Activated CD8-positive, alpha-beta memory T cell treated with anti-CD3 and anti-CD28 coated beads for 4 hours (primary cell): ENCODE measurements at regions not wholly inside any gene's neighbourhood (a gene's known extent, or its start where the extent isn't known, plus 50 kb on each side); places are given as distances from the start of the nearest gene placed in this dataset.

Experiments
- DNase-seq, 2 donors: peaks; one replicate each; pipeline ENCODE4 v3.0.0-alpha.2; 2020; ENCODE audit warnings: low read depth in 2 of 2

DNA sequence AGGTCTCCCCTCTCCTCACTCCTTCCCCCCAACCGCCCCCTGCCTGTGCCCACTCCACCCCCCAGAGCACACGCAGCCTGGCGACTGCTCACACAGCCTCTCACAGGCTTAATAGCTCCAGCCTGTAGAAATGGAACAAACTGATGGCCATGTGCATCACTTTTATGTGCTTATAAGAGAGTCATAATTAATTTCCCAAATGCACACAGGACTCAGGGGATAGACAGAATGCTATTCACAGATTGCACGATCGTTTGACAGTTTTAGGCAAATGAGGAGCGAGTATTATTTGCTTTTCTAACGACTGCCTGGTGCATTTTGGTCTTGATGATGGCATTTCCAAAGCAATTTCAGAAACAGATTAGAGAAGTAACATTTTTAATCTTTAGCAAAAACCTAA is 97.7 kb upstream of the VSTM2B start:
- no peak for DNase-seq

DNA sequence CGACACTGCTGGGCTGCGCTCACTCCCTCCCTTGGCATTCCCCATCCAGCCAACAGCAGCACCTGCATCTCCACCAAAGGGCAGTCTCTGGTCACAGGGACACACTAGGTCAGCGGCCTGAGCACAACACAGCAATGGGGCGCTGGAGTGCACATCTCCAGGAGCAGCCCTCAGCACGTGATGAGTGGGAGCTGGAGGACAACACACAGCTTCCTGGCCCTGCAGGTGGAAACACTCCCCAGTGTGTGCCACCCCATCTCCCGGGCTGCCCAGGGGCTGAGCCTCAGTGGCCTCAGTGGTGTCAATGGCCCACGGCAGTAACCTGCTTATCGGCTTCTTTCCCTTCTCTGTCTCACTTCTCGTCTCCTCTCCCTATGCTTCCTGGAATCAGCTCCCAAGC is 96.8 kb upstream of the VSTM2B start:
- DNase-seq = no peak

DNA sequence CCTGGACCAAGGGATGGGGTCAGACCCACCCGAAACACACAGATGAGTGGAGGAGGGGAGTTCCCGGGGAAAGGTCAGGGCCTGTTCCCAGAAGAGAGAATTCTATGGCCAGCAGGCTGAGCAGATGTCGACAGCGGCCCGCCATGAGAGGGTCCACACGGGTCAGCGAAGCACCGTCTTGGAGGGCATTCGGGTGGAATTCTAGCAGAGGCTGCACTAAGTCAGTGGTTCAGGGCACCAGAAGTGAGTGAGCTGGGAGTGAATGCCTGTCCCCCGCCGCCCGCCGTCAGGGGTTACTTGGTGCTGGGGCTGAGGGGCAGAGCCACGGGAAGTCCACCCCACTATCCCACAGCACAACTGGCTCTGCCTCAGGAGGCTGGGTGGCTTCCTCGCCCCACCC is 96.2 kb upstream of the VSTM2B start:
- no peak for DNase-seq

DNA sequence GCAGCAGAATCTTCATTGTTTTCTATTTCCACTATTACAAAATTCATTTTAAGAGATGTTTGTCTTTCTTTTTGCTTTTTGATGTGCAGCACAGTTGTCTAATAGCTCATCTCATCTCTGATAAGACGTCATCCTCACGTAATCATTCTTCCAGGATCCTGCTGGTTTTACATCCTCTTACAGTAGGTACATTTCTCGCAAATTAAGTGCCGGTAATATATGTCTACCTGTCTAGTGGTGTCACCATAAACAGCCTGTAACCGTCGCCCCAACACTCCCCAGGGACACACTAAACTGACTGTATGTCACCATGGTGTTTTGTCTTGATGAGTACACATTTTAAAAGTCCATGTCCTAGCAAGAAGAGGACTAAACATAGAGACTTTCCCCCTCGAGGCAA is 94.5 kb upstream of the VSTM2B start:
- no peak for DNase-seq

DNA sequence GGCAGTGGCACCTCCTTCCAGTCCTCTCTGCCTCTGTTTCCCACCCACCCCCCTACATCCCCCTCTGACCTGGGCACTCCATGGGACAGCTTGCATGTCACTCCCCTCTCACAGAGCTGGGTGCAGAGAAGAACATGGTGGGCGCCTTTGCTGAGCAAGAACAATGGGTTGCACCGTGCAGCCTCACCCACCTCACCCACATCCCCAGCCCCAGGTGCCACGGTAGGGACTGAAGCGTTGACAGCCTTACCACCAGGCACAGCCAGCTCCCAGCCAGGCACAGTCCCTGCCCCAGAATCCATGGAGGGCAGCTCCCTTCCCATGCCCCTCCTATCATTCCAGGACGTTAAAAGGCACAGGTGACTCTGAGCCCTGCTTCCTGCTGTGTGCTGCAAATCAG is 93.1 kb upstream of the VSTM2B start:
- no peak for DNase-seq

DNA sequence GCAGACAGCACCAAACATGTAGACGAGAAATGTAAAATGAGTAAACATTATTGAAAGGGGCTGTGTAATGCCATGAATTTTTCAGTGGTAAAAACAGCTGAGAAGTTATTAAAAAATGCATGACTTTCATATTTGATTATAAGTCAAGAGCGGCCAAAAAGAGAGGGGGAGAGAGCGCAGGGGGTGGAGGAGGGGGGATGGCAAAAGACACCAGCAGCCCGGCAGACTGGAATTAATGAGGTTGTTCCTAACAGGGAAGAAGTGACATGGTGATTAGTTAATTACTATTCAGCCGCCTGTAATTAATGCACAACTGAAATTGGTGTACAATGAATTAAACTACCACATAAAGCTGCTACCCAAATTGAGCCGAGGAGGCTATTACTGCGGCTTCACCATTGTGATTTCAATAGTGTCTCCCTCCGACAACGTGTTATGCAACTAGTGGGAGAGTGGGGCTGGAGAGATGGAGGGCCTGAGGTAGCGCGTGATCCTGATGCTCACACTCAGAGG is 89.1 kb upstream of the VSTM2B start:
- no peak for DNase-seq

DNA sequence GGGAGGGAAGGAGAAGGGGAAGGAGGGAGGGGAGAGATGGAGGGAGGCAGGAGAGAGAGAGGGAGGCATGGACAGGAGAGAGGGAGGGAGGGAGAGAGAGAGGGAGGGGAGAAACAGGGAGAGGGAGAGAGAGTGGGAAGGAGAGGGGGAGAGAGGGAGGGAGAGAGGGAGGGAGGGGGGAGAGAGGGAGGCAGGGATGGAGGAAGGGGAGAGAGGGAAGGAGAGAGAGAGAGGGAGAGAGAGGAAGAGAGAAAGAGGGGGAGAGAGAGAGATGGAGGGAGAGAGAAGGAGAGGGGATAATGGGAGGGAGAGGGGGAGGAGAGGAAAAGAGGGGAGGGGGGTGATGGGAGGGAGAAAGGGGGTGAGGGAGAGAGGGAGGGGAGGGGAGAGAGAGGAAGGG is 86.8 kb upstream of the VSTM2B start:
- DNase-seq = no peak

DNA sequence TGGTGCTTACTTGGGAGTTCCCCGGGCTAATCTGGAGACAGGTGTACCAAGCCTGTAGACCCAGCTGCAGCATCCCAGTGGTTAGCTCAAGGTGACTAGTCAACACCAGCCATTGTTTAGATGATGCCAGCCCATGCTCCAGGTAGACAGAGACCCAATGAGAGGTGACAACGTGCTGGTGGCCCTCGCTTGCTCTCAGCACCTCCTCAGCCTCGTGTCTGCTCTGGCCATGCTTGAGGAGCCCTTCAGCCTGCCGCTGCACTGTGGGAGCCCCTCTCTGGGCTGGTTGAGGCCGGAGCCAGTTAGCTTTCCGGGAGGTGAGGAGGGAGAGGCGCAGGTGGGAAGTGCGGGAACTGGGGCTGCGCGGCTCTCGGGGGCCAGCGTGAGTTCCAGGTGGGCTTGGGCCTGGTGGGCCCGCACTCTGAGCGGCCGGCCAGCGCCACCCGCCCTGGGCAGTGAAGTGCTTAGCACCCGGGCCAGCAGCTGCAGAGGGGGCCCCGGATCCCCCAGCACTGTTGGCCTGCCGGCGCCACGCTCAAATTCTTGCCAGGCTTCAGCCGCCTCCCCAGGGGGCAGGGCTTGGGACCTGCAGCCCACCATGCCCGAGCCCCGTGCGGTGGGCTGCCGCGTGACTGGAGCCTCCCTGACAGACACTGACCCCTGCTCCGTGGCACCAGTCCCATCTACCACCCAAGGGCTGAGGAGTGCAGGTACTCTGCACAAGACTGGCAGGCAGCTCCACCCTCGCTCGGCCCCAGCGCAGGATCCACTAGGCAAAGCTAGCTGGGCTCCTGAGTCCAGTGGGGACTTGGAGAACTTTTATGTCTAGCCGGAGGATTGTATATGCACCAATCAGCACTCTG is 85.9 kb upstream of the VSTM2B start:
- DNase-seq = no peak

DNA sequence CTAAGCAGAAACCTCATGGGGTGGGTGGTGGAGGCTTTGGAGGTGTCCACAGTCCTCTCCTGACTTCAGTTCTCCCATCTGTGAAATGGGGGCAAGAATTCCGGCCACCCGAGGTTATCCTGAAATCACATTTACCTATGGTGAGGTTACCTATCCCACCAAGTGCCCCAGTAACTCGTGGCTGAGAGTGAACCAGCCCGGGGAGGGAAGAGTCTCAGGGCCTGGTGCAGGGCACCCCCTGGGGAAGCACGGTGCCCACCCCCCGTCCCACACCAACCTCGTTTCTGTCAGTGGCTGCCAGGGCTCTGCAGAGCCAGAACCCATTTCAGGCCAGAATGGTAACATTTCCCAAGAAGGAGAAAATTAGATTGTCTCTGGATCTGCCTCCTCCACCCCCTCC is 83.7 kb upstream of the VSTM2B start:
- DNase-seq = no peak

DNA sequence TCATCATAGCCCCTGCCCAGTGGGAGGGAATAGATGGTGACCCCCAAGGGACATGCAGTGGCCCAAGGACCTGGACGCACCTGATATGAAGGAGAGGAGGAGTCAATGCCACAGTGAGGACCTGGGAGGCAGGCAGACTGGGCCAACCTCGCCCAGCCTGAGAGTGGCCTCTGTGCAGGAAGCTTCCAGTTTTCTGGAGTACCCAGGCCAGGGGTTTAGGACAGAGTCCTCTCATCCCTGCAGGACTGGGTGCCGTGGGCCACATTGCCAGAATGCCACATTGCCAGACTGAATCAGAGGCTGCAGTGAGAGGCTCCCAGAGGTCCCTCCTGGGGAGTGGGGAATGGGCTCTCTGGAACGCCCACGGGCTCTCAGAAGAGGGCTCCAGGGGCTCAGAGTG is 82.9 kb upstream of the VSTM2B start:
- no peak for DNase-seq

DNA sequence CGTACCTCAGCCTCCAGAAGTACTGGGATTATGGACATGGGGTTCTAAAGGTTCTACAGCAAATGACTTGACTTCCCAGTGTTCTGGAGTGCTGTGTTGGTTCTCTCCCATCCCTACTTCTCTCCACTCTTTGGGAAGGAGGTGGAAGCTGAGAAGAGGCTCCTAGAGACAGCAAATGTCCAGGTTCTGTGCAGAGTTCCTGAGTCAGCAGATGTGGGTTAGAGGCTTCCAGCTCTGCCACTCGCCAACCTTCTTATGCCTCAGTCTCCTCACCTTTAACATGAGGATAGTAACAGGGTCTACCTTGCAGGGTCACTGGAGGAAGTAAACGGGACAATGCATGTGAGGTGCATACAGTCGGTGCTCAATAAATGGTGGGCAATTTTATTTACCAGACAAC is 80.5 kb upstream of the VSTM2B start:
- no peak for DNase-seq

DNA sequence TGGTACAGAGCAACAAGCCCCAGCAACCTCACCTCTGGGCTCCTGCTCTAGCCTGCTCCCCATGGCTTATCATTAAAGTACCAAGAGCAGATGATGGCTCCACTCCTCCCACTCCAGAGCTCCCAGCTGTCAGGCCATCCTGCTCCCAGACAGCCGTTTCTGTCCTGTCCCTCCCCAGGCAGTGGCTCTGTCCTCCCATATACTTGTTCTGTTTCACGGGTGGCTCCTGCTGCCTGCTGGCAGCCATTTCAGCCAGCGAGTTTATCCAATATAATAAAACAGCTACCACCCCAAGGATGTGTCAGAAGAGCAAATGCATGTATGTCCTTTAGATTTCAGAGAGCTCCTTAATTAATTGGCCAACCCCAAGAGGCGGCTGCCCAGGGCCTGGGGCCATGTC is 79.4 kb upstream of the VSTM2B start:
- no peak for DNase-seq

DNA sequence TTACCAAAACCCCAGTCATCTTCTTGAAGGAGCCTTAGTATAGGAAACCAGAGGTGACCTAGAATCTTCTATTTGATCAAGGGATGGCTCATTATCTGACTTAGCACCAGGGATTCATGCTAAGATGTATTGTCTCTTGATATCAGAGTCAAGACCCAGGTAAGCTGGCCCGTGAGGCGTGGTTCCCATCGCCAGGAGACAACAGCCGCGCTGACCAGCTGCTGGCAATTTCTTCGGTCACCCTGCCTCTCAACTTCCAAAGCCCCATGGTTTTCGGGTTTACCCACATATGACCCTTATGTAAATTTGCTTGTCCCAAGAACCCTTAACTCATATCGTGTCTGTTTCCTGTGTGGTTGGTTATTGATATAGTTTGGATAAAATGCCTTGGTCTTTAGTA is 77.7 kb upstream of the VSTM2B start:
- no peak for DNase-seq

DNA sequence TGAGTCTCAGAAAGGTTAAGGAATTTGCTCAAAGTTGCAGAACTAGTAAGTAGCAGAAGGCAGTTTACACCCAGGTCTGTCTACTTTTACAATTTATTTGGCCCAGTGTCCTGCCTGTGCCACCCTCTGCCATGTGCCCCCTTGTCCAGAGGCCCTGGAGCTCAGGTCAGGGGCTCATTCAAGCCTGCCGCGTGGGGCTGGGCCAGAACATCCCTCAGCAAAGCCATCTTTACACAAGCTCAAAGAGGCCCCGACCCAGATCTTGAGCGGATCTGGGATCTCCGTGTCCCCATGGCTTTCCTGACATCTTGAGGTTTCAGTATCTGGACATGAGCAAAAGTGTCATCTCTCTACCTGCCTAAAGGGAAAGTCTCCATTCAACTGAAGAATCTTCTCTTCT is 76.4 kb upstream of the VSTM2B start:
- no peak for DNase-seq

DNA sequence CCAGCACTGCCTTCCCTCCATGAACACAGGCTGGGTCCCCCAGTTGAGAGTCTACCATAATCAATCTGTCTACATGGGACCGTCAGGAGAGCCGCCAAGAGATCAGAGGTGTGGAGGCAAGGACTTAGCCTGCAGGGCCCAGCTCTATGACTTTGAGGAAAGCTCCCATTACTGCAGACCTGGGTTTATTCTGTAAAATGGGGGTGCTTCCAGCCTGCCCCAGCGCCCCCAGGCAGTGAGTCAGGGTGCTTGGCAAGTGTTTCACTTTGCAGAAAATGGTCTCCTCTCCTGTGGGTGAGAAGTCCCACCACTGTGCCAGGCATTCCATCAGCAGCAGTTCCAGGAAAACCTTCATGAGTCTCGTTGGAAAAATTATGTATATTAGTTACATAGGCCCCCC is 75.5 kb upstream of the VSTM2B start:
- no peak for DNase-seq

DNA sequence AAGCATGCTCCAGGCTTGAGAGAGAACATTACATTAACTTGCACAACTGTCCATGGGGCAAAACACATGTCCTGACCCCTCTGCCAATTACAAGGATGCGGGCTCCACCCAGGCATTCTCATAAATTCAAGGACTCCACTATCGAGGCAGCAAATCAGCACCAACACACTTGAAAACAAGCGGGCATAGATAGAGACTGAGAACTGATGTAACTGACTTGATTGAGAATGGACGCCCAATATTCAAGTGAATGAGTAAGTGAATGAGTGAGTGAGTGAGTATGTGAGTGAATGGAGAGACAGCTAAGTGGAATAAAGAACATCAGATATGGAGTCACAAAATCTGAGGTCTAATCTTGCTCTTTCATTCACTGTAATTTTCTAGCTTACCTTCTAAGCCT is 75.0 kb upstream of the VSTM2B start:
- no peak for DNase-seq

DNA sequence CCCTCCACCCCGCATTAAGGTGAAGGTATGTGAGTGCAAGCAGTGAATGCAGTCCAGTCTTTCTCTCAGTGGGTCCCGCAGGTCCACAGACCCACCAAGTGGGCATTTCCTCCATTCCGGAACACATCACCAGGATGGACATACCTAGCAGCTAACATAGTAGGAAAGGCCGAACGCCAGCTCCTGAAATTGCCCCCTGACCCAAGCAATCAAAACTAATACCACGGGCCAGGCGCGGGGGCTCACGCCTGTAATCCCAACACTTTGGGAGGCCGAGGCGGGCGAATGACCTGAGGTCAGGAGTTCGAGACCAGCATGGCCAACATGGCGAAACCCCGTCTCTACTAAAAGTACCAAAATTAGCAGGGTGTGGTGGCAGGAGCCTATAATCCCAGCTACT is 71.7 kb upstream of the VSTM2B start:
- no peak for DNase-seq

DNA sequence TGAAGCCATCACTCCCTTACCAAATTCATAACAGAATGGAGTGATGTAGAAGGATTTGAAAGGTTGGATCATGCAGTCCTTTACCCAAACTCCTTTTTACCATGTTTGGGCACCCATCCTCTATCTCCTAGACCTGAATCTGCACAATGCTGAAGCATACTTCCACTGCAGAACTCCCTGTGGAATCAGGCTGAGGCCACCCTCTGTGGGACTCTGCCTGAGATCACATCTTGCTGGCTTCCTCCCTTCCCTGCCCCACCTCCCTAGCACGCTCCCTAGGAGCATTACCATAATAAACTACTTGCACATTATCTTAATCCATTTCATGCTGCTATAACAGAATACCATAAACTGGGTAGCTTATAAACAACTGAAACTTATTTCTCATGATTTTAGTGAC is 68.4 kb upstream of the VSTM2B start:
- no peak for DNase-seq

DNA sequence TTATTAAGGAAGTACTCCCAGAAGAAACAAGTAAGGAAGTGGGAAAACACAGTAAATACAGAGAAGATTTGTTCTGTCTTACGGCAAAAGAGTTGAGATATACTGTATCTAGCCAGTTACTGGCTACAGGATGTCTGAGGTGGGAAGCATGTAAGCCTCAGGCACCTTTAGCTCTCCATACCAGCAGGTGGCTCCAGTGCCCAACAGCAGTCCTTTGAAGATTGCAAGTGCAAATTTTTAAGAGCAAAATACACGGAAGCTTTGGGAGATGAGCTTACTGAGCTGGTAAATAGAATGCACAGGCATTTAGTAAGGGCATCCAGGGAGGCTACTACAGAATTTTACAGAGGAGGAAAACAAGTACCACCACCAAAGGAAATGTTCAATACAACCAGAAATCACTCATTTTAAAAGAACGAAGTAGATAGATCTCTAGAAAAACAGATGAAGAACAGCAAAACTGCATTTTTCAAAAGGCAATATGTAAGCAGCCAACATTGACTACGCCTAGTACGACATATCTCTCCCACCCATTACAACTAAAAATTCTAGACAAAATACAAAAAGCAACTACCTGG is 57.9 kb upstream of the VSTM2B start:
- DNase-seq = no peak

DNA sequence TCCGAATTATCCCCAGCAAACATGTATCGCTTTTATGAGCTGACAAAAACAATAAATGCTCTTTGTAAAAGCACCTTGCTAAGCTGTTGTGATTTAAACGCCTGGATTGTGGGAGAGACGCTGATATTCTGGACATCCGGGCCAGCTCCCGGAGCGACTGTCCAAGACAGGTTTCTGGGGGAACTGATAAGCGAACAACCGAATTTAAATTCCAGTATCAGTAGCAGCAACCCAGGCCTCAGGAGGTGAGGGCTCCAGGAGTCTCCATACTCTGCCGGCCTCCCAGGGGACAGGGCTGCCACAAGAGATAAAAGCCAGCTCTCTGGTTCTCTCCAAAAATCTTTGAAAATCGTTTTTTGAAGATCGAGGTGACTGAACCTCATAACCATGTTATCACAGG is 50.3 kb upstream of the VSTM2B start:
- no peak for DNase-seq
